ENCODE measurements at regions not wholly inside any gene's neighbourhood (a gene's known extent, or its start where the extent isn't known, plus 50 kb on each side); places are given as distances from the start of the nearest gene placed in this dataset.
"Not testable (repeated sequence)": the region's sequence is repeated elsewhere in the genome, so short reads cannot be mapped to it uniquely, and the experiment has no call there.

- DNase-seq (ENCODE audit: low spot score): no peak
Measured at GRCh38 chr18:10139783-10140410, 226.1 kb downstream of the VAPA start.

- DNase-seq (ENCODE audit: low spot score): no peak
Measured at GRCh38 chr18:10140461-10141282, 226.9 kb downstream of the VAPA start.

GRCh38 chr18:10141559-10141958 lies 227.7 kb downstream of the VAPA start:
- DNase-seq (ENCODE audit: low spot score): peak; percentile 57

- no peak for DNase-seq (ENCODE audit: low spot score)
Measured at GRCh38 chr18:10142056-10142455, 228.2 kb downstream of the VAPA start.

- DNase-seq (ENCODE audit: low spot score): no peak
Measured at GRCh38 chr18:10142496-10143160, 228.8 kb downstream of the VAPA start.

- no peak for DNase-seq (ENCODE audit: low spot score)
Measured at GRCh38 chr18:10143596-10143995, 229.8 kb downstream of the VAPA start.

- DNase-seq (ENCODE audit: low spot score): no peak
Measured at GRCh38 chr18:10145546-10145945, 231.7 kb downstream of the VAPA start.

GRCh38 chr18:10147226-10147625 lies 233.4 kb downstream of the VAPA start:
- DNase-seq (ENCODE audit: low spot score): no peak

GRCh38 chr18:10147752-10148151 lies 233.9 kb downstream of the VAPA start:
- no peak for DNase-seq (ENCODE audit: low spot score)

GRCh38 chr18:10148189-10148929 lies 234.5 kb downstream of the VAPA start:
- no peak for DNase-seq (ENCODE audit: low spot score)

GRCh38 chr18:10149768-10150556 lies 236.1 kb downstream of the VAPA start:
- DNase-seq (ENCODE audit: low spot score): no peak

- DNase-seq (ENCODE audit: low spot score): not testable (repeated sequence)
Measured at GRCh38 chr18:10150576-10150975, 236.8 kb downstream of the VAPA start.

- no peak for DNase-seq (ENCODE audit: low spot score)
Measured at GRCh38 chr18:10152475-10152874, 238.7 kb downstream of the VAPA start.

GRCh38 chr18:10153924-10154752 lies 240.3 kb downstream of the VAPA start:
- DNase-seq (ENCODE audit: low spot score): no peak

GRCh38 chr18:10157706-10158105 lies 243.9 kb downstream of the VAPA start:
- DNase-seq (ENCODE audit: low spot score): no peak

GRCh38 chr18:10160251-10160650 lies 246.4 kb downstream of the VAPA start:
- no peak for DNase-seq (ENCODE audit: low spot score)

GRCh38 chr18:10161315-10161714 lies 247.5 kb downstream of the VAPA start:
- no peak for DNase-seq (ENCODE audit: low spot score)

- DNase-seq (ENCODE audit: low spot score): no peak
Measured at GRCh38 chr18:10162340-10162739, 248.5 kb downstream of the VAPA start.

- DNase-seq (ENCODE audit: low spot score): peak; percentile 84
Measured at GRCh38 chr18:10164271-10165071, 250.7 kb downstream of the VAPA start.

Measured in mesenteric fat pad (tissue), 1 donor.